ENCODE measurements at regions not wholly inside any gene's neighbourhood (a gene's known extent, or its start where the extent isn't known, plus 50 kb on each side); places are given as distances from the start of the nearest gene placed in this dataset.

DNA sequence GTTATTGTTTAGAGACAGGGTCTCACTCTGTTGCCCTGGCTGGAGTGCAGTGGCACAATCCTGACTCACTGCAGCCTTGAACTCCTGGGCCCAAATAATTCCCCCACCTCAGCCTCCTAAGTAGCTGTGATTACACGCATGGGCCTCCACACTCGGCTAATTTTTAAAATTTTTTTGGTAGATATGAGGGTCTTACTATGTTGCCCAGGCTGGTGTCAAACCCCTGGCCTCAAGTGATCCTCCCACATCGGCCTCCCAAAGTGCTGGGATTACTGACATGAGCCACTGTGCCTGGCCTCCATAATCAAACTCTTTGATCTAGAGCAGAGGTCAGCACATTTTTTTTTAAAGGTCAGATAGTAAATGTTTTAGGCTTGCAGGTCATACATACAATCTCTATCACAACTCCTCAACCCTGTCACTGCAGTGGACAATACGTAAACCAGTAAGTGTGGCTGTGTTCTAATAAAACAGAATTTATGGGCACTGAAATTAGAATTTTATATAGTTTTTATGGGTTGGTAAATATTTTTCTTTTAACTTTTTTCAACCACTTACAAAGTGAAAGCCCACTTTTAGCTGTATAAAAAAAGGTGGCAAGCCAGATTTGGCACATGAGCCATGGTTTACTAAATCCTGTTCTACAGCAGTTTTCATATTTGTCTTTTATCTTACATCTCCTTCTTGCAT, 105.1 kb upstream of the RAPGEF2 start:
- intact Hi-C loops (cut with DNase I; ENCODE audit: low total_unique reads): no loop called here
- Histone ChIP-seq H3K4me1 (no peaks in the 10 kb centered on the region), H3K9me3 (no peaks in the 10 kb centered on the region), H3K36me3 (no peaks in the 10 kb centered on the region), H3K27me3 (no peaks in the 10 kb centered on the region), H3K27ac (no peak overlapping the region), H3K4me3 (no peak overlapping the region)
- no peak for DNase-seq
- TF ChIP-seq, protein P1, sequence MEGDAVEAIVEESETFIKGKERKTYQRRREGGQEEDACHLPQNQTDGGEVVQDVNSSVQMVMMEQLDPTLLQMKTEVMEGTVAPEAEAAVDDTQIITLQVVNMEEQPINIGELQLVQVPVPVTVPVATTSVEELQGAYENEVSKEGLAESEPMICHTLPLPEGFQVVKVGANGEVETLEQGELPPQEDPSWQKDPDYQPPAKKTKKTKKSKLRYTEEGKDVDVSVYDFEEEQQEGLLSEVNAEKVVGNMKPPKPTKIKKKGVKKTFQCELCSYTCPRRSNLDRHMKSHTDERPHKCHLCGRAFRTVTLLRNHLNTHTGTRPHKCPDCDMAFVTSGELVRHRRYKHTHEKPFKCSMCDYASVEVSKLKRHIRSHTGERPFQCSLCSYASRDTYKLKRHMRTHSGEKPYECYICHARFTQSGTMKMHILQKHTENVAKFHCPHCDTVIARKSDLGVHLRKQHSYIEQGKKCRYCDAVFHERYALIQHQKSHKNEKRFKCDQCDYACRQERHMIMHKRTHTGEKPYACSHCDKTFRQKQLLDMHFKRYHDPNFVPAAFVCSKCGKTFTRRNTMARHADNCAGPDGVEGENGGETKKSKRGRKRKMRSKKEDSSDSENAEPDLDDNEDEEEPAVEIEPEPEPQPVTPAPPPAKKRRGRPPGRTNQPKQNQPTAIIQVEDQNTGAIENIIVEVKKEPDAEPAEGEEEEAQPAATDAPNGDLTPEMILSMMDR (IDR thresholded peaks at IDR 0.05): no peak
- no peak for TF ChIP-seq POLR2A (IDR thresholded peaks at IDR 0.05)

DNA sequence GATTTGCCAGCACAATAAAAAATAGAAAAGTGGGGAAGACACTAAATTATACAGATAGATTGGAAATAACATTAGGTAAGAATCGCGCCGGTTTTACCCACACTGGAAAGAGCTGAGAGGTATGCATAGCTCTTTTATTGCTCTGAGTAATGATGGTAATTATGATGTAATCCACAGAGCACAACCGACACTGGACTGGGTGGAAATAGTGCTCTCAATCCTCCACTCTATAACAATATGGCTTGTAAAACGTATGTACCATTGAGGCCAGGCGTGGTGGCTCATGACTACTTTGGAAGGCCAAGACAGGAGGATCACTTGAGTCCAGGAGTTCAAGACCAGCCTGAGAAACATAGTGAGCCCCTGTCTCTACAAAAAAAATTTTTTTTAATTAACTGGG, 104.3 kb upstream of the RAPGEF2 start:
- H3K36me3 ChIP-seq: no peaks in the 10 kb centered on the region
- intact Hi-C loops (cut with DNase I; ENCODE audit: low total_unique reads): no loop called here

DNA sequence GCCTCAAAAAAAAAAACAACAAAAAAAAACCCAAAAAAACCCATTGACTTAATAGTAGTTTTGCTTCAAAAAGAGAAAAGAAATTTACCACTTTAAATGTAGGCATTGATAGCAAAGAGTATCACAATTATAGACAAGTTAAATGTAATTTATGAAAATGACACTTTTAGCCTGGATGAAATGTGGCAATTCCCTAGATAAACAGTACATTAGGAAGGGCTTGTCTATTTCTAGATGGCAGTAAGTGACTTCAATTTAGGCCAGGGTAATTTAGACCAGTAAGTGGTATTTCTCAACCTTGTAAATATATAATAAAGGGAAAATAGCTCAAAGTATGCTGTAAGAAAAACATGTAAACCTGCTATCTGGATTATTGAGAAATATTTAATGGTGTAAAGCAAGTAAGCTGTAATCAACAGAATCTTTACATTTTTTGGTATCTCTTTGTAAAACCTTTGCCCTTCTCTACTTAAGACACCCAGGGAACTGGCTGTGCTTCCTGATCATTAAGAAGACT, 103.7 kb upstream of the RAPGEF2 start:
- intact Hi-C loops (cut with DNase I; ENCODE audit: low total_unique reads): no loop called here
- DNase-seq: no peak
- H3K27me3 ChIP-seq: no peaks in the 10 kb centered on the region
- H3K4me1 ChIP-seq: no peaks in the 10 kb centered on the region
- no peak overlapping the region for H3K27ac ChIP-seq
- TF ChIP-seq, protein P1 (IDR thresholded peaks at IDR 0.05): no peak
- TF ChIP-seq POLR2A (IDR thresholded peaks at IDR 0.05): no peak
- no peak overlapping the region for H3K4me3 ChIP-seq
- H3K9me3 ChIP-seq: no peaks in the 10 kb centered on the region
- no peaks in the 10 kb centered on the region for H3K36me3 ChIP-seq

More for the DNA sequence above, 104.3 kb upstream of the RAPGEF2 start:
- Histone ChIP-seq H3K27me3 (no peaks in the 10 kb centered on the region), H3K9me3 (no peaks in the 10 kb centered on the region), H3K27ac (no peak overlapping the region), H3K4me3 (no peak overlapping the region), H3K4me1 (no peaks in the 10 kb centered on the region)
- DNase-seq: no peak
- TF ChIP-seq POLR2A (IDR thresholded peaks at IDR 0.05): no peak
- TF ChIP-seq, protein P1 (IDR thresholded peaks at IDR 0.05): no peak

DNA sequence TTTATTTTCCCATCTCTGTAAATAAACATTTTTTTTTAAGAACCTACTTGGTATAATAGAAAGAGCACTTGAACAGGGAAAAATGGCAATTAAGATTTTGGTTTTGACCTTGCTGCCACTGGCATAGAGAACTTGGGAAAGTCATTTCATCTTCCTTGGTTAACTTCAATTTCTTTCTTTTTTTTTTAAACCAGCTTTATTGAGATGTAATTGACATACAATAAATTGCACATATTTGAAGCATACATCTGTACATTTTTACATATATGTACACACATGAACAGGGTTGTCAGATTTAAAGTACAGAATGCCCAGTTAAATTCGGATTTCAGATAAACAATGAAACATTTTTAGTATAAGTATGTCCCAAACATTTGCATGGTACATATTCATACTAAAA, 103.0 kb upstream of the RAPGEF2 start:
- no peaks in the 10 kb centered on the region for H3K36me3 ChIP-seq
- H3K4me3 ChIP-seq: no peak overlapping the region
- H3K4me1 ChIP-seq: no peaks in the 10 kb centered on the region
- DNase-seq: no peak
- TF ChIP-seq, protein P1 (IDR thresholded peaks at IDR 0.05): no peak
- TF ChIP-seq POLR2A (IDR thresholded peaks at IDR 0.05): no peak
- intact Hi-C loops (cut with DNase I; ENCODE audit: low total_unique reads): no loop called here
- H3K27ac ChIP-seq: no peak overlapping the region
- no peaks in the 10 kb centered on the region for H3K9me3 ChIP-seq
- H3K27me3 ChIP-seq: no peaks in the 10 kb centered on the region

DNA sequence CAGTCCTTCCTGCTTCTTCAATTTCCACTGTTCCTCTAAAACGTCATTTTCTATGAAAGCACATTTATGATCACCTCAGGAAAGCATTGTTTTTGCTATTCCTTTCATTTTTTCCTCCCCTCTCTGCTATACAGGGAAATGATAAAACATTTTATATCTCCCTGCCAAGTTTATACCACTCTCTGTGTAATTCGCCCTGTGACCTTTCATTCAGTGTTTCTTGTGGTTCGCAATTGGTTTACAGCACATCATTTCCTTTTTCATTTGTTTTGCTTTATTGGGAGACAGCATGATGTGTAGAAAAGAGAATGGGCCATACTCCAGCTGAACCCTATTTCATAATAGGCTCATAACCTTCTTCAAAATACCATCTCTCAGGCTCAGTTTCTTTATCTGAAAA, 99.9 kb upstream of the RAPGEF2 start:
- Histone ChIP-seq H3K27ac (no peak overlapping the region), H3K9me3 (no peaks in the 10 kb centered on the region), H3K4me3 (no peak overlapping the region), H3K36me3 (no peaks in the 10 kb centered on the region), H3K27me3 (no peaks in the 10 kb centered on the region), H3K4me1 (no peaks in the 10 kb centered on the region)
- intact Hi-C loops (cut with DNase I; ENCODE audit: low total_unique reads): no loop called here
- DNase-seq: no peak
- TF ChIP-seq, protein P1 (IDR thresholded peaks at IDR 0.05): no peak

All from uterus (tissue), 3 donors.